Caco-2 (cell line): ENCODE measurements at regions not wholly inside any gene's neighbourhood (a gene's known extent, or its start where the extent isn't known, plus 50 kb on each side); places are given as distances from the start of the nearest gene placed in this dataset.

Source experiments
- BruUV-seq: library from RNA; stranded (reverse); fragments of 400-500 nt; replicated peaks from 2 replicates; lab custom pipeline; 2021; lab: Mats Ljungman, UMichigan
- CTCF ChIA-PET: fragments of 300-600 bp; sonication (Branson Sonifier 250); formaldehyde crosslinking; loops from one replicate; lab custom pipeline; 2022; ENCODE audit warnings: antibody characterized with exemption; lab: Charles Lee
- POLR2A ChIA-PET: fragments of 300-600 bp; sonication (Branson Sonifier 250); formaldehyde crosslinking; loops from one replicate; lab custom pipeline; 2022; ENCODE audit warnings: antibody characterized with exemption; lab: Charles Lee
- DNase-seq, 2 experiments: peaks; one replicate each; pipeline versions ENCODE4 v3.0.0 to v3.0.0-alpha.2; 2020 to 2022
- H3K27me3 ChIP-seq: replicated peaks from 2 replicates; pipeline ENCODE4 v1.6.0; 2011; ENCODE audit warnings: low read length; ENCODE audit not compliant: control insufficient read depth, insufficient read depth
- H3K36me3 ChIP-seq: 2 replicates; pipeline ENCODE4 v1.5.1; 2011; ENCODE audit warnings: low read length; ENCODE audit not compliant: control insufficient read depth, insufficient read depth
- H3K4me1 ChIP-seq: fragments of 250-450 bp; sonication (Bioruptor Pico); 2 replicates; pipeline ENCODE4 v1.5.1; 2020; ENCODE audit warnings: mild to moderate bottlenecking
- H3K4me3 ChIP-seq: 2 replicates; pipeline ENCODE4 v1.5.1; 2011; ENCODE audit warnings: low read depth, mild to moderate bottlenecking, control low read depth, low read length
- H3K9me3 ChIP-seq: fragments of 250-450 bp; sonication (Bioruptor Pico); 2 replicates; pipeline ENCODE4 v1.5.1; 2020; ENCODE audit warnings: mild to moderate bottlenecking, moderate library complexity
- H3K27ac Mint-ChIP-seq: one replicate; pipeline ENCODE4 v1.8.0; 2022; ENCODE audit warnings: mixed read lengths; ENCODE audit not compliant: unreplicated experiment
- H3K27me3 Mint-ChIP-seq: one replicate; pipeline ENCODE4 v1.8.0; 2022; ENCODE audit warnings: mixed read lengths; ENCODE audit not compliant: insufficient read depth, unreplicated experiment
- H3K36me3 Mint-ChIP-seq: one replicate; pipeline ENCODE4 v1.8.0; 2022; ENCODE audit warnings: mild to moderate bottlenecking, mixed read lengths; ENCODE audit not compliant: insufficient read depth, unreplicated experiment
- H3K4me1 Mint-ChIP-seq: one replicate; pipeline ENCODE4 v1.8.0; 2022; ENCODE audit warnings: low read depth, mixed read lengths; ENCODE audit not compliant: unreplicated experiment
- H3K4me3 Mint-ChIP-seq: one replicate; pipeline ENCODE4 v1.8.0; 2022; ENCODE audit warnings: mild to moderate bottlenecking, moderate library complexity, mixed read lengths; ENCODE audit not compliant: unreplicated experiment
- H3K9me3 Mint-ChIP-seq: one replicate; pipeline ENCODE4 v1.8.0; 2022; ENCODE audit warnings: mixed read lengths; ENCODE audit not compliant: unreplicated experiment
- CTCF ChIP-seq, 2 experiments: fragments of 200-600 bp in 1 of 2; IDR thresholded peaks; 1 replicate in 1 of 2; 2 replicates in 1 of 2; pipeline versions ENCODE4 v1.5.1 to v1.8.0; 2011 to 2022; ENCODE audit warnings: antibody characterized with exemption in 1 of 2, control low read depth in 1 of 2, inconsistent platforms in 1 of 2, low read depth in 1 of 2, low read length in 1 of 2, mild to moderate bottlenecking in 1 of 2, moderate library complexity in 1 of 2; ENCODE audit not compliant: insufficient read depth in 1 of 2, severe bottlenecking in 1 of 2, unreplicated experiment in 1 of 2
- intact Hi-C: fragments of 100-400 bp; cut with micrococcal nuclease; formaldehyde crosslinking; loops from one replicate; pipeline ENCODE4 v1.10.0; 2022; ENCODE audit not compliant: unreplicated experiment

- H3K36me3 Mint-ChIP-seq = no peaks in the 10 kb centered on the region
- ChIA-PET POLR2A (no interaction called here), CTCF (no interaction called here)
- H3K27me3 ChIP-seq = no peaks in the 10 kb centered on the region
- H3K4me3 ChIP-seq = no peak overlapping the region
- no peaks in the 10 kb centered on the region for H3K9me3 Mint-ChIP-seq
- H3K4me1 Mint-ChIP-seq = no peaks in the 10 kb centered on the region
- peaks cover 7% of the 10 kb centered on the region for H3K27me3 Mint-ChIP-seq
- H3K36me3 ChIP-seq = no peaks in the 10 kb centered on the region
- no peak for DNase-seq
- no peaks in the 10 kb centered on the region for H3K9me3 ChIP-seq
- intact Hi-C loops = no loop called here
- no peak overlapping the region for H3K4me3 Mint-ChIP-seq
- no peak for TF ChIP-seq CTCF (IDR thresholded peaks at IDR 0.05; ENCODE audit: insufficient read depth in 1 of 2, low read depth in 1 of 2, low read length in 1 of 2, severe bottlenecking in 1 of 2, unreplicated experiment in 1 of 2)
- H3K4me1 ChIP-seq = no peaks in the 10 kb centered on the region
- BruUV-seq = no TSS peak
- H3K27ac Mint-ChIP-seq = no peak overlapping the region
Observed at GRCh38 chr16:51845586-51846305, 694.7 kb upstream of the SALL1 start.

GRCh38 chr16:51839727-51840462 is 688.8 kb upstream of the SALL1 start:
- no peak overlapping the region for H3K4me3 Mint-ChIP-seq
- H3K27me3 Mint-ChIP-seq = peaks cover 4% of the 10 kb centered on the region
- intact Hi-C loops = no loop called here
- H3K9me3 Mint-ChIP-seq = no peaks in the 10 kb centered on the region
- DNase-seq = no peak
- Histone ChIP-seq H3K27me3 (no peaks in the 10 kb centered on the region), H3K4me1 (no peaks in the 10 kb centered on the region), H3K9me3 (no peaks in the 10 kb centered on the region), H3K4me3 (no peak overlapping the region), H3K36me3 (no peaks in the 10 kb centered on the region)
- H3K27ac Mint-ChIP-seq = no peak overlapping the region
- BruUV-seq = no TSS peak
- H3K36me3 Mint-ChIP-seq = no peaks in the 10 kb centered on the region
- no peaks in the 10 kb centered on the region for H3K4me1 Mint-ChIP-seq
- TF ChIP-seq CTCF (IDR thresholded peaks at IDR 0.05; ENCODE audit: insufficient read depth in 1 of 2, low read depth in 1 of 2, low read length in 1 of 2, severe bottlenecking in 1 of 2, unreplicated experiment in 1 of 2) = no peak
- ChIA-PET POLR2A (no interaction called here), CTCF (no interaction called here)

- Mint-ChIP-seq H3K9me3 (no peaks in the 10 kb centered on the region), H3K36me3 (no peaks in the 10 kb centered on the region), H3K27me3 (no peaks in the 10 kb centered on the region), H3K27ac (no peak overlapping the region), H3K4me1 (no peaks in the 10 kb centered on the region), H3K4me3 (no peak overlapping the region)
- no peak overlapping the region for H3K4me3 ChIP-seq
- POLR2A ChIA-PET = no interaction called here
- H3K36me3 ChIP-seq = no peaks in the 10 kb centered on the region
- no peaks in the 10 kb centered on the region for H3K27me3 ChIP-seq
- CTCF ChIA-PET = no interaction called here
- no peaks in the 10 kb centered on the region for H3K4me1 ChIP-seq
- BruUV-seq = no TSS peak
- no peaks in the 10 kb centered on the region for H3K9me3 ChIP-seq
- intact Hi-C loops = no loop called here
- no peak for TF ChIP-seq CTCF (IDR thresholded peaks at IDR 0.05; ENCODE audit: insufficient read depth in 1 of 2, low read depth in 1 of 2, low read length in 1 of 2, severe bottlenecking in 1 of 2, unreplicated experiment in 1 of 2)
- no peak for DNase-seq
Observed at GRCh38 chr16:51834794-51835193, 683.7 kb upstream of the SALL1 start.
